Loucy (cell line): ENCODE measurements at regions not wholly inside any gene's neighbourhood (a gene's known extent, or its start where the extent isn't known, plus 50 kb on each side); places are given as distances from the start of the nearest gene placed in this dataset.

ENCODE experiments used
- H2AFZ ChIP-seq: fragments of 200-600 bp; sonication (generic); 2 replicates; pipeline ENCODE4 v1.6.0; 2016; ENCODE audit warnings: antibody characterized with exemption, mild to moderate bottlenecking, low read length, moderate library complexity
- H3F3A ChIP-seq: fragments of 200-600 bp; 2 replicates; pipeline ENCODE4 v1.6.0; 2016; ENCODE audit warnings: antibody characterized with exemption, low read depth, mild to moderate bottlenecking
- H3K27me3 ChIP-seq: fragments of 200-600 bp; sonication (generic); 2 replicates; pipeline ENCODE4 v1.6.1; 2014; ENCODE audit warnings: low read length, mild to moderate bottlenecking; ENCODE audit not compliant: insufficient read depth, poor library complexity, severe bottlenecking
- H3K36me3 ChIP-seq: fragments of 200-600 bp; sonication (generic); 2 replicates; pipeline ENCODE4 v1.6.1; 2016; ENCODE audit warnings: low read length; ENCODE audit not compliant: insufficient read depth
- H3K4me1 ChIP-seq: fragments of 200-600 bp; sonication (generic); 2 replicates; pipeline ENCODE4 v1.5.1; 2014; ENCODE audit warnings: low read length, mild to moderate bottlenecking; ENCODE audit not compliant: insufficient read depth, poor library complexity, severe bottlenecking
- H3K4me2 ChIP-seq: fragments of 200-600 bp; sonication (generic); 2 replicates; pipeline ENCODE4 v1.6.0; 2014; ENCODE audit warnings: antibody characterized with exemption, low read length, low read depth, mild to moderate bottlenecking; ENCODE audit not compliant: poor library complexity, severe bottlenecking
- H3K4me3 ChIP-seq: fragments of 200-600 bp; sonication (generic); 2 replicates; pipeline ENCODE4 v1.5.1; 2014; ENCODE audit warnings: low read length, mild to moderate bottlenecking, mixed read lengths; ENCODE audit not compliant: poor library complexity, severe bottlenecking
- H3K79me2 ChIP-seq: fragments of 200-600 bp; sonication (generic); 2 replicates; pipeline ENCODE4 v1.6.1; 2014; ENCODE audit warnings: low read length; ENCODE audit not compliant: insufficient read depth
- H3K9ac ChIP-seq: fragments of 200-600 bp; sonication (generic); 2 replicates; pipeline ENCODE4 v1.6.0; 2014; ENCODE audit warnings: mild to moderate bottlenecking, low read depth, low read length, moderate library complexity; ENCODE audit not compliant: poor library complexity, severe bottlenecking
- H3K9me2 ChIP-seq: fragments of 200-600 bp; sonication (generic); replicated peaks from 2 replicates; pipeline ENCODE4 v1.6.1; 2016; ENCODE audit warnings: low read depth, low read length, mixed read lengths
- H3K9me3 ChIP-seq: fragments of 200-600 bp; sonication (generic); 2 replicates; pipeline ENCODE4 v1.6.1; 2014; ENCODE audit warnings: mild to moderate bottlenecking, antibody characterized with exemption, low read length, low read depth; ENCODE audit not compliant: insufficient read depth
- H4K20me1 ChIP-seq: fragments of 200-600 bp; sonication (generic); 2 replicates; pipeline ENCODE4 v1.6.0; 2014; ENCODE audit warnings: antibody characterized with exemption, low read length, mild to moderate bottlenecking; ENCODE audit not compliant: insufficient read depth, poor library complexity, severe bottlenecking
- CTCF ChIP-seq: fragments of 200-600 bp; sonication (generic); conservative IDR thresholded peaks from 2 replicates; pipeline ENCODE4 v1.5.1; 2014; ENCODE audit warnings: mild to moderate bottlenecking, antibody characterized with exemption, low read length
- EZH2phosphoT487 ChIP-seq: fragments of 200-600 bp; IDR thresholded peaks from 2 replicates; pipeline ENCODE4 v1.6.1; 2018; ENCODE audit warnings: antibody characterized with exemption, mild to moderate bottlenecking, moderate library complexity, borderline replicate concordance

GRCh38 chr12:90628213-90628612, 326.8 kb downstream of the CCER1 start:
- Histone ChIP-seq H3K4me3 (no peak overlapping the region), H3K9ac (no peak overlapping the region), H3K36me3 (no peaks in the 10 kb centered on the region), H3K79me2 (no peaks in the 10 kb centered on the region), H3K9me3 (no peaks in the 10 kb centered on the region), H3K9me2 (no peaks in the 10 kb centered on the region), H3K4me2 (no peak overlapping the region), H2AFZ (no peak overlapping the region), H3F3A (no peaks in the 10 kb centered on the region), H4K20me1 (no peaks in the 10 kb centered on the region), H3K27me3 (no peaks in the 10 kb centered on the region), H3K4me1 (no peaks in the 10 kb centered on the region)
- TF ChIP-seq CTCF (no peak), EZH2phosphoT487 (no peak)

GRCh38 chr12:90627180-90627896, 327.6 kb downstream of the CCER1 start:
- Histone ChIP-seq H3K36me3 (no peaks in the 10 kb centered on the region), H3K27me3 (no peaks in the 10 kb centered on the region), H3K9me2 (no peaks in the 10 kb centered on the region), H3K9me3 (no peaks in the 10 kb centered on the region), H3K9ac (no peak overlapping the region), H3K4me1 (no peaks in the 10 kb centered on the region), H3K79me2 (no peaks in the 10 kb centered on the region), H2AFZ (no peak overlapping the region), H4K20me1 (no peaks in the 10 kb centered on the region), H3F3A (no peaks in the 10 kb centered on the region), H3K4me2 (no peak overlapping the region), H3K4me3 (no peak overlapping the region)
- TF ChIP-seq CTCF (no peak), EZH2phosphoT487 (no peak)

- Histone ChIP-seq H3K79me2 (no peaks in the 10 kb centered on the region), H3K27me3 (no peaks in the 10 kb centered on the region), H4K20me1 (no peaks in the 10 kb centered on the region), H3K4me2 (no peak overlapping the region), H3K36me3 (no peaks in the 10 kb centered on the region), H3K4me1 (no peaks in the 10 kb centered on the region), H3K9me2 (no peaks in the 10 kb centered on the region), H3K4me3 (no peak overlapping the region), H3K9ac (no peak overlapping the region), H3K9me3 (no peaks in the 10 kb centered on the region; the same call in 1 of the 2 replicates), H2AFZ (no peak overlapping the region), H3F3A (no peaks in the 10 kb centered on the region)
- TF ChIP-seq CTCF (no peak), EZH2phosphoT487 (no peak)
Observed at GRCh38 chr12:90622431-90622830, 332.5 kb downstream of the CCER1 start.
